HG03575 (cell line): ENCODE measurements at regions not wholly inside any gene's neighbourhood (a gene's known extent, or its start where the extent isn't known, plus 50 kb on each side); places are given as distances from the start of the nearest gene placed in this dataset.

Experiments used
- ATAC-seq: cut with Tn5 transposase; IDR thresholded peaks from one replicate; pipeline ENCODE4 v1.9.1; 2021; ENCODE audit not compliant: unreplicated experiment, insufficient number of reproducible peaks, low FRiP score; ENCODE audit errors: extremely low read depth

GRCh38 chr18:59763541-59764136 lies 66.4 kb upstream of the CCBE1 start:
- no peak for ATAC-seq

DNA sequence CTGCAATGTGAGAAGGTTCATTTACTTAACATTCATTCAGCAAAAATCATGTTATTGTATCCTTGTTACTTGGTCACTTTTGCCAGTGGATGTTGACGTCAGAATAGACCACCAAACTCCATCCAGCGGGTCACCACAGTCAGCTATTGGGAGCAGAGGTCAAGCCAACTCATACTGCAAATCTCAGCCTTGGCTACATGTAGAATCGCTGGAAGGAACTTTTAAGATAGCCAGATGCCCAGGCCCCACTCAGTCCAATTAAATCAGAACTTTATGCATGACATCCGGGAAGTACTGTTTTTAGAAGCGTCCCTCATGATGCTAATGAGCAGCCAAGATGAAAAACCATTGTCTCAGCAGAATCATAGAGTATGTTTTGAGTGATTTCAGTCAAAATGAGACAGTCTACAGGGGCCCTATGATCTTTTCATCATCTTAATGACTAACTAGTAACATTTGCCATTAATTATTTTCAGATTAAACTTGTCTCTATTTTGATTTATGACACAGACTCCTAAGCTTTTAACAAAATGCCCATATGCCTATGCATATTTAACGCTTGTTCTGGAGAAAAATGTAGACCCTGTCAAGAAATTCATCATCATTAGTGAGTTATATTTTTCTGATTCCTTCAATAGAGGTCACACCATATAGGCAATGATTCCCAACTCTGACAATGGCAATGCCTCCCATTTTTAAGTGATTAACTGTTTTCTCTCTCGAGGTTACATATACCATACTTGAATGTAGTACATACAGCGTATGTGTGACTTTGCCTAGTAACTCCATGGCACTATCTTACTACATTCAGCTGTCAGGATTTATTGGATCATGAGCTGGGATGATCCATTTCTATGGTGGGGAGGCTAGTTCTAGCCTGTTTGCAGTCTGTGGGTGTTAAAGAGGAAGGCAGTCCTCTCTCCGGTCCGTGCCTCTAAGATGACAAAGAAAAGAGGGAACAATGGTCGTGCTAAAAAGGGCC lies 63.7 kb upstream of the CCBE1 start:
- ATAC-seq, result no peak

- no peak for ATAC-seq
Measured at GRCh38 chr18:59760212-59760611, 63.0 kb upstream of the CCBE1 start.

DNA sequence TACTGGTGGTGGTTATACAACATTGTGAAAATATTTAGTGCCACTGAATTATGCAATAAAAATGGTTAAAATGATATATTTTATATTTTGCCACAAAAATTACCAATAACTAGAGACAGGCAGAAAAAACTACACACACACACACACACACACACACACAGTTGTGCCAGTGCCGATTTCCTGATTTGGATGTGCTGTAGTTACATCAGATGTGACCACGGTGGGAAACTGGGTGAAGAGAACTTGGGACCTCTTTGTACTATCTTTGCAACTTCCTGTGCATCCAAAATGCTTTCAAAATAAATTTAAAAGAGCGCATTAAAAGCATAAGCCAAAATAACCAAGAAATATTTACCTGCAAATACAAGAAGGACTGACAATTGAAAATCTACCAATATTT lies 61.6 kb upstream of the CCBE1 start:
- ATAC-seq, result no peak

GRCh38 chr18:59758106-59758505 lies 60.9 kb upstream of the CCBE1 start:
- no peak for ATAC-seq

DNA sequence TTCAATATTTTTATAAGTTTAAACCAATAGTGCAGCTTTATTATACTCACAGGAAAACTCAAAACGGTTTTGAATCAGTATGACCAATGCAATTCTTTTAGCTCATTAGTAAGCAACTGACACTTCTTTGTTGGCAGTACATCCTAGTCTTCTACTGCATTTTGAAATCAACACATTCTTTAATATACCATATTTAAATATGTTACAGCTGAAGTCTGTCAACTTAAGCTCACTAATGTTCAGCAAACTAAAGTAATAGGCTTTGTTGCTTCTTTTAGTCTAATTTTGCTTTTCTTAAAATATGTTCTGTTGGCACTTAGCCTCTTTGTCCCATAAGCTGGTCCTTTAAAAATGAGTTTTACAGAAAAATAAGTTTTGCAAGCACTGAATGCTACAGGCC lies 55.4 kb upstream of the CCBE1 start:
- no peak for ATAC-seq

- ATAC-seq, result no peak
Measured at GRCh38 chr18:59751186-59751585, 54.0 kb upstream of the CCBE1 start.

GRCh38 chr18:59748628-59749360 lies 51.6 kb upstream of the CCBE1 start:
- no peak for ATAC-seq
